Posterior cingulate gyrus (tissue), 11 donors: ENCODE measurements at regions not wholly inside any gene's neighbourhood (a gene's known extent, or its start where the extent isn't known, plus 50 kb on each side); places are given as distances from the start of the nearest gene placed in this dataset.
"Not testable (repeated sequence)": the region's sequence is repeated elsewhere in the genome, so short reads cannot be mapped to it uniquely, and the experiment has no call there.

Experiments
- DNase-seq, 10 donors: peaks; one replicate each; pipeline versions ENCODE4 v3.0.0 to v3.0.0-alpha.2; 2020 to 2021; ENCODE audit warnings: mixed read lengths in 3 of 10
- intact Hi-C: fragments of 100-400 bp; cut with DNase I; formaldehyde crosslinking; loops from one replicate; pipeline ENCODE4 v1.15.1; 2023

DNA sequence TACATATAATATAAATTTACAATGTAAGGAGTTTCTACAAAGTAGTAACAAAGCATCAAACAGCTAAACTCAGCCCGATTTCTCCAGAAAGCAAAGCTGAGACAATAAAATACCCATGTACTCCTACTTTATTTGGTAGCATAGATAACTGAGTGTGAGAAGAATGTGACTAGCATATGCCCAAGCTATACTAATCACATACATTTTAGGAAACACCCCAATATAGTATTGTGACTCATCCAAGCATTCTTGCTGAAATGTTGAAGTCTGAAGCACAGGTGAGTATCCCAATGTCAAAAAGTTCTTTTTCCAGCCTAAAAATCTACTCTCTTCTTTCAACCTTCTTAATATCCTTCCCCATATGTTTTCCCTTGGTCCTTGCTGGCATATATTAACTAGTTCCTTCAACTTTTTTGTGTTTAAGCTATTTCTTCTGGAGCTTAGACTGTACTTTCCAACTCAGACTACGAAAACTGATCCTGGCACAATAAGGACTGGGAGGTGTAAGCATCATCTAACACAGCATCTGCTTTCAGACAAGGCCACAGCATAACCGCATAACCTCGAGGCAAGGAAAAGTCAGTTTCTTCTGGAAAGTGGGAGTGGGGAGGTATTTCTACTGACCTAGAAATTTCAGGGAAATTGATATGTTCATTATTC, 163.0 kb upstream of the RNPC3 start:
- no peak for DNase-seq
- intact Hi-C loops, result no loop called here

DNA sequence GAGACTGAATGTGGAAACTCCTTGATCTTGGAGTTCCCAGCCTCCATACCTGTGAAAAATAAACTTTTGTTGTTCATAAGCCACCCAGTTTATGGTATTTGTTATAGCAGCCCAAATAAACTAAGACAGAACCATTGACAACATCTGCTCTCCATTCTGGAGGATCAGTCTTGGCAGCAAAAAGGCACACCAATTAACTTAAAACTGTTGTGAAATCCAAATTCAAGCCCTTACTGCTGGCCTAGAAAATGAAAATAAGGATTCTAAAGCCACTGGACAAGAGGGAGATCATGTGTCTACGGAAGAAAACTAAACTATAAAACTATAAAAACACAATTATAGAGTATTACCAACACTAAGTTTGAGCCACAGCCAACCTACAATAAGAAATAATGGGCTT, 172.1 kb upstream of the RNPC3 start:
- DNase-seq, result no peak
- intact Hi-C loops, result no loop called here

- DNase-seq, result no peak
- intact Hi-C loops, result no loop called here
Observed at GRCh38 chr1:103348136-103348535, 177.4 kb upstream of the RNPC3 start.

GRCh38 chr1:103344930-103345329, 180.6 kb upstream of the RNPC3 start:
- intact Hi-C loops, result no loop called here
- DNase-seq, result no peak

DNA sequence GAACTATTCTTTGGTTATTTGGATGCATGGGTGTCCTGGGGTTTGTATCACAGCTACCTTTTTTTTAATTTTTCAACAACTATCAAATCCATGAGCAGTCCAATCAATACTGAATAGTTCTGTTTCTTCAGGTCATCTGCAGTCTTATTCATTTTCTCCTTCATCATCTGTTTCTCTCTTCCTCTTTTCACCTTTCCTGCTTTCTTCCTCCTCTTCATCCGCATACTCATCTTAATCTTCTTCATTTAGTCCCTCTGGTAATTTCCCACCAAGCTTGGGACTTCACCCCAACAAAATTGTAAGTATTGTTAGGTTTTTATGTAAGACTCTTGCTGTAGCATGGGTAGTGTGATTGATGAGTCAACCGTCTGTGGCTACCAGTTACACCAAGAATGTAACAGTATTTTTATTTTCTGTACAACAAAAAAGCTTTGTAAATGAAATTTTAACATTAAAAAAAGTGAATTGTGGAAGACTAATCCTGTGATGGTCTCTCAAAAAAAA, 184.1 kb upstream of the RNPC3 start:
- no peak for DNase-seq
- intact Hi-C loops, result no loop called here

- intact Hi-C loops, result no loop called here
- no peak for DNase-seq
Observed at GRCh38 chr1:103337779-103338178, 187.7 kb upstream of the RNPC3 start.

GRCh38 chr1:103336408-103336807, 189.1 kb upstream of the RNPC3 start:
- DNase-seq, result no peak
- intact Hi-C loops, result no loop called here

GRCh38 chr1:103333141-103333540, 192.4 kb upstream of the RNPC3 start:
- no peak for DNase-seq
- intact Hi-C loops, result no loop called here

DNA sequence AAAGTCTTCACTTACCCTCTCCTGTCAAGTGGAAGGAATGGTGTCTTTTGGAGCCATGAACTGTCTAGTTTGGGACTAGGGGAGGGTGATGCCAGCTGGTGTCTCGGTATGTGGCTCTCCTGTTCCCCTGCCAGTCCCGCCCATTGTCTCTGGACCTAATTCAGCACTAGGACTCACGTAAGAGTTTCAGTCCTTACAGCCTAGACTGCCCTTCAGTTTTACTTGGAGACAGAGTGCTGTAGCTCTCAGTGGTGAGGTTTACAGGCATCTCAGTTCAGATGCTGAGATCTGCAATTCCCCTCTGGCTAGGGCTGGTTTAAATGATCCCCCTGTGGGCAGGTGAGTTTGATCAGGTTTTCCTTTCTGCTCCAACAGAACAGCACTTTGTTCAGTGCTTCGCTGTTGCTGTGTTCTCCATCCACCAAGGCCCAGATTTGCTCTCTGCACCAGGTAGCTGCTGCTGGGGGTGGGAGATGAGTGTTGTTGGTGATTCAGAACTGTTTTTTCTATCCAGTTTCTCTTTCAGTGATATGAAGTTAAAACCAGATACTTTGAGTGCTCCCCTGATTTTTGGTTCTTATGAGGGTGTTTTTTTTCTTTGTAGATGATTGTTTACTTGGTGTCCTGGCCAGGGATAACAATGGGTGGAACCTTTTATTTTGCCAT, 198.3 kb upstream of the RNPC3 start:
- intact Hi-C loops, result no loop called here

GRCh38 chr1:103326595-103326994, 198.9 kb upstream of the RNPC3 start:
- intact Hi-C loops, result no loop called here
- no peak for DNase-seq

More for the DNA sequence above, 198.3 kb upstream of the RNPC3 start:
- DNase-seq, result no peak

GRCh38 chr1:103309786-103310185, 201.5 kb upstream of the COL11A1 start:
- DNase-seq, result no peak
- intact Hi-C loops, result no loop called here

DNA sequence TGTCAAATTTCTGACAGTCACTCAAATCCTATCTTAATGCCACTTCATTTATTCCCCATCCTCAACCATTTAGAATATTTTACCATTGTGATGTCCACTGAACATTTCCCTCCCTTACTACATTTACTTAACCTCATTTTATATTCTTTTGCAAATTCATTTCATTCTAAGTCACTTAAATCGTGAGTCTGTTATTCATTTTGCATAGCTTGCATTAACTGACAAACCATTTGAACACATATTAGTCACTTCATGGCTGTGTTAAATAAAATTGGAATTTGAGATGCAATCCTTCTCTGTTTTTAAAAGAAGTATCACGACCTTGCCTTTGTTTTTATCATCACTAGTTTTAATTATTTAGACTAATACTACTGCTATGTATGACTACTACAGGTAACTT, 199.4 kb upstream of the COL11A1 start:
- intact Hi-C loops, result no loop called here
- no peak for DNase-seq

GRCh38 chr1:103283841-103284669, 175.7 kb upstream of the COL11A1 start:
- DNase-seq, result no peak

GRCh38 chr1:103283371-103283770, 175.0 kb upstream of the COL11A1 start:
- intact Hi-C loops, result no loop called here
- no peak for DNase-seq

More at GRCh38 chr1:103283841-103284669, 175.7 kb upstream of the COL11A1 start:
- intact Hi-C loops, result no loop called here

DNA sequence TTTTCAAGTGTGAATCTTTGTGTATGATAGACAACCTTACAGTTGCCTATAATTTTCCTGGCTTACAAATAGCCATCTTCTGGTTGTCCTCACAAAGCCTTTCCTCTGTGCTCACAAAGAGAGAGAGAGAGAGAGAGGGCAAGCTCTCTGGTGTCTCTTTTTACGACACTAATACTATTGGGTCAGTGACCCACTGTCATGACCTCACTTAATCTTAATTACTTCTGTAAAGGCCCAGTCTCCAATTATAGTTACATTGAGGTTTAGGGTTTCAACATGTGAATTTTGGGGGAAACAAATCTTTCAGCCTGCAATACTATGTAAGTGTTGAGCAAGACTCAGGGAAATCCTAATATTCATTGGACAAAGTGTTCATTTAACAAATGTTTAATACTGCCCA, 167.4 kb upstream of the COL11A1 start:
- intact Hi-C loops, result no loop called here
- no peak for DNase-seq

DNA sequence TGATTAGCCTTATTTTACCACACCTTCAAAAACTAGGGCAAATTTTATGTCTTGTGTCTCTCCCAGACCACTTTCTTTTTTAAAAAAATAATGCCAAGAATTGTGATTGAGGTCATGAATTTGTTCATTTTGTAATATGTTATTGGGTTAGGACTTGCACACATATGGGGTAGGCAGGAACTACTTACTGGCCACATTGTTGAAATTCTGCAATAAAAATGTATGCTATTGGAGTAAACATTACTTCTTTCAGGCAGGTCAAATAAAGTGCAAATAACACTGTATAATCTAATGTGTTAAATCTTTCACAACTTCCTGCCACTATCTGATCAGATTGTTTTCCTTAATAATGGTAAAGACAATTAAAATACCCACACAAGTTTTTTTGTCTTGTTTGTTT, 166.6 kb upstream of the COL11A1 start:
- intact Hi-C loops, result no loop called here
- DNase-seq, result no peak

DNA sequence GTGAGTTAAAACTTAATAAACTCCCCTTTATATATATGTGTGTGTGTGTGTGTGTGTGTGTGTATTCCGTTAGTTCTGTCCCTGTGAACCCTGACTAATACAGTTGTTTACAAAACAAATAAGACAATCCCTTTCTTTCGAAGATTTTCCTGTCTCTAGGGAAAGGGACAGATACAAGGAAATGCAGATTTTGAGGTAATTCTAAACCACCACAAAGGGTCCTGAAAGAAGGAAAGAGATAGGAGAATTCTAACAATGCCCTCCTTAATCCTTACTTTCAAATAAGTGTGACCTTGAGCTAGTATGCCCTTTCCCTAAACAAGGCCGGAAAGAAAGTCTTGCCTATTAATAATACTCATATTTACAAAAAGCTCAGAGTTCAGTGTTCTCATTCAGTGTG, 164.8 kb upstream of the COL11A1 start:
- intact Hi-C loops, result no loop called here
- DNase-seq, result no peak

GRCh38 chr1:103271471-103271870, 163.1 kb upstream of the COL11A1 start:
- DNase-seq, intact Hi-C loops: not testable (repeated sequence)

DNA sequence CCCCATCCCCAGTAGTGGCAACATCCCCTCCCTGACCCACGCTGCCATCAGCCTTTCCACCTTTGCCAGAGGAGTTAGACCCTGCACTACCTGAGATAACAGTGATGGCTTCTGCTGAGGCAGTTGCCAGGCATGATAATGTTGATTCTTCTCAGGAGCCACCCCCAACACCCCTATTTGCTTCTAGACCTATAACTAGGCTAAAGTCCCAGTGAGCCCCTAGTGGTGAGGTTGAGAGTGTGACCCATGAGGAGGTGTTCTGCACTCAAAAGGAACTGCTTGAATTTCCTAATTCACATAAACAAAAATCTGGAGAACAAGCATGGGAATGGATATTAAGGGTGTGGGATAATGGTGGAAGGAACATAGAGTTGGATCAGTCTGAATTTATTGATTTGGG, 159.6 kb upstream of the COL11A1 start:
- no peak for DNase-seq
- intact Hi-C loops, result no loop called here

GRCh38 chr1:103267266-103267665, 158.9 kb upstream of the COL11A1 start:
- intact Hi-C loops, result no loop called here

DNA sequence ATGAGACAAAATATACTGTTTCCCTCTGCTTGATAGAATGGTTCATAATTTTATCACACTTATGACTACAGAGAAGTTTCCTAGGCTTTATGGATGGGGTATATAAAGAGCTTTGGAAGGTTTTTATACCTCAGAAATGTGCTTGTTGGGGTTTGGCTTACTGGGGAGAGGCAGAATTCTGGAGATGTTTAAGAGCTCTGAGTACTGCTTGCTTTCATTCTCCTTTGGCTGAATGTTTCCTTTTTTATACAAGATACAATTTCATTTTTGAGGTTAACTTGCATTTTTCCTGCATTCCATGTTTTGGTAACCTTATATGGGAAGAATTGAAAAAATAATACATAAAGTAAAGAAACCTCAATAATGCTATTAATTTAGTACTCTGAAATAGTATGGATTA, 157.7 kb upstream of the COL11A1 start:
- intact Hi-C loops, result no loop called here
- no peak for DNase-seq

More at GRCh38 chr1:103267266-103267665, 158.9 kb upstream of the COL11A1 start:
- no peak for DNase-seq
